H1 (cell line): ENCODE measurements at regions not wholly inside any gene's neighbourhood (a gene's known extent, or its start where the extent isn't known, plus 50 kb on each side); places are given as distances from the start of the nearest gene placed in this dataset.

ENCODE experiments used
- CTCF ChIA-PET: fragments of 300-600 bp; sonication (Branson Sonifier 250); formaldehyde crosslinking; loops from one replicate; lab custom pipeline; 2021; ENCODE audit not compliant: partially characterized antibody; lab: Charles Lee
- POLR2A ChIA-PET: fragments of 300-600 bp; sonication (Branson Sonifier 250); formaldehyde crosslinking; loops from one replicate; lab custom pipeline; 2021; ENCODE audit warnings: inconsistent platforms; ENCODE audit not compliant: partially characterized antibody; lab: Charles Lee
- DNase-seq, 2 experiments: peaks; one replicate each; pipeline versions ENCODE4 v3.0.0 to v3.0.0-alpha.2; 2010 to 2022; ENCODE audit warnings: low spot score in 2 of 2, low read depth in 1 of 2, mixed read lengths in 1 of 2
- FAIRE-seq: peaks from 2 replicates; lab custom pipeline; 2011; peaks lifted over from hg19 to GRCh38; lab: Jason Lieb, UNC
- H2AFZ ChIP-seq: 2 replicates; pipeline ENCODE4 v1.8.1; 2012; ENCODE audit warnings: low read length, inconsistent platforms
- H2AK5ac ChIP-seq: 2 replicates; pipeline ENCODE4 v1.6.1; 2013; ENCODE audit warnings: low read depth, low read length
- H2BK120ac ChIP-seq: replicated peaks from 2 replicates; pipeline ENCODE3; 2013; ENCODE audit warnings: low read depth, low read length, inconsistent platforms
- H2BK12ac ChIP-seq: 2 replicates; pipeline ENCODE4 v1.6.1; 2013; ENCODE audit warnings: low read depth, low read length
- H2BK15ac ChIP-seq: 2 replicates; pipeline ENCODE4 v1.6.1; 2013; ENCODE audit warnings: low read length
- H2BK20ac ChIP-seq: 2 replicates; pipeline ENCODE4 v1.6.1; 2013; ENCODE audit warnings: low read length
- H2BK5ac ChIP-seq: 2 replicates; pipeline ENCODE4 v1.6.1; 2013; ENCODE audit warnings: low read depth, low read length
- H3K14ac ChIP-seq: 2 replicates; pipeline ENCODE4 v1.6.1; 2013; ENCODE audit warnings: inconsistent platforms; ENCODE audit not compliant: insufficient read length
- H3K18ac ChIP-seq: 2 replicates; pipeline ENCODE4 v1.6.1; 2013; ENCODE audit warnings: low read length; ENCODE audit errors: extremely low read depth
- H3K23ac ChIP-seq: 2 replicates; pipeline ENCODE4 v1.6.1; 2013; ENCODE audit warnings: inconsistent platforms; ENCODE audit not compliant: insufficient read length
- H3K23me2 ChIP-seq: 2 replicates; pipeline ENCODE4 v1.6.1; 2013; ENCODE audit warnings: low read depth, low read length
- H3K27ac ChIP-seq: 2 replicates; pipeline ENCODE4 v1.6.1; 2011; ENCODE audit warnings: low read depth, low read length, inconsistent platforms
- H3K27me3 ChIP-seq, 4 experiments: replicated peaks in 1 of 4; 1 replicate in 1 of 4; 2 replicates in 3 of 4; pipeline versions ENCODE4 v1.6.1 to v1.8.1; 2011 to 2013; ENCODE audit warnings: low read length in 3 of 4, mild to moderate bottlenecking in 3 of 4, inconsistent platforms in 2 of 4, mixed read lengths in 2 of 4, moderate library complexity in 1 of 4; ENCODE audit not compliant: control insufficient read depth in 3 of 4, insufficient read depth in 3 of 4; ENCODE audit errors: extremely low read depth in 1 of 4
- H3K36me3 ChIP-seq, 4 experiments: 2 replicates each; pipeline versions ENCODE4 v1.6.1 to v1.8.1; 2011 to 2013; ENCODE audit warnings: mild to moderate bottlenecking in 4 of 4, low read length in 3 of 4, moderate library complexity in 2 of 4, control low read depth in 1 of 4, inconsistent platforms in 1 of 4; ENCODE audit not compliant: insufficient read depth in 4 of 4, control insufficient read depth in 2 of 4
- H3K4ac ChIP-seq: replicated peaks from 2 replicates; pipeline ENCODE3; 2013; ENCODE audit warnings: low read length, low read depth, mixed read lengths, inconsistent platforms; ENCODE audit not compliant: insufficient read length
- H3K4me1 ChIP-seq, 4 experiments: replicated peaks in 1 of 4; 1 replicate in 1 of 4; 2 replicates in 3 of 4; pipeline versions ENCODE4 v1.6.1 to v1.8.1; 2011 to 2013; ENCODE audit warnings: low read length in 3 of 4, inconsistent platforms in 2 of 4, mixed read lengths in 1 of 4; ENCODE audit not compliant: insufficient read depth in 4 of 4, control insufficient read depth in 3 of 4
- H3K4me2 ChIP-seq, 2 experiments: 2 replicates each; pipeline versions ENCODE4 v1.6.1 to v1.8.1; 2011 to 2013; ENCODE audit warnings: low read depth in 2 of 2, low read length in 2 of 2, control low read depth in 1 of 2, inconsistent platforms in 1 of 2, mild to moderate bottlenecking in 1 of 2; ENCODE audit not compliant: insufficient read depth in 1 of 2
- H3K4me3 ChIP-seq, 4 experiments: fragments of 200-600, 300-600 bp in 1 of 4; sonication (generic), shearing (Covaris generic), sonication (Bioruptor Twin) in 1 of 4; 2 replicates each; pipeline versions ENCODE4 v1.5.1 to v1.8.1; 2011 to 2016; ENCODE audit warnings: low read length in 4 of 4, low read depth in 3 of 4, control low read depth in 2 of 4, inconsistent platforms in 2 of 4, mild to moderate bottlenecking in 2 of 4, mixed read lengths in 1 of 4, moderate library complexity in 1 of 4; ENCODE audit not compliant: insufficient read depth in 2 of 4; ENCODE audit errors: extremely low read depth in 1 of 4
- H3K56ac ChIP-seq: replicated peaks from 2 replicates; pipeline ENCODE3; 2013; ENCODE audit warnings: low read depth, mild to moderate bottlenecking, mixed read lengths, low read length, inconsistent platforms; ENCODE audit not compliant: insufficient read length
- H3K79me1 ChIP-seq: 2 replicates; pipeline ENCODE4 v1.6.1; 2013; ENCODE audit warnings: low read depth, low read length, control low read depth
- H3K79me2 ChIP-seq, 2 experiments: 2 replicates each; pipeline versions ENCODE4 v1.6.1 to v1.8.1; 2012 to 2013; ENCODE audit warnings: low read length in 2 of 2, mild to moderate bottlenecking in 2 of 2, inconsistent platforms in 1 of 2; ENCODE audit not compliant: insufficient read depth in 2 of 2, control insufficient read depth in 1 of 2
- H3K9ac ChIP-seq, 4 experiments: replicated peaks in 1 of 4; 1 replicate in 1 of 4; 2 replicates in 3 of 4; pipeline versions ENCODE4 v1.6.1 to v1.8.1; 2011 to 2013; ENCODE audit warnings: low read depth in 3 of 4, low read length in 3 of 4, control low read depth in 2 of 4, mild to moderate bottlenecking in 2 of 4, moderate library complexity in 2 of 4, inconsistent platforms in 1 of 4; ENCODE audit errors: extremely low read depth in 1 of 4
- H3K9me3 ChIP-seq, 2 experiments: 2 replicates each; pipeline versions ENCODE4 v1.6.1 to v1.8.1; 2012 to 2013; ENCODE audit warnings: mild to moderate bottlenecking in 2 of 2, moderate library complexity in 2 of 2, control low read depth in 1 of 2, inconsistent platforms in 1 of 2, low read depth in 1 of 2, low read length in 1 of 2, mixed read lengths in 1 of 2; ENCODE audit not compliant: insufficient read depth in 2 of 2
- H4K20me1 ChIP-seq, 2 experiments: replicated peaks in 1 of 2; 2 replicates each; pipeline versions ENCODE3 to v1.8.1; 2011 to 2013; ENCODE audit warnings: inconsistent platforms in 2 of 2, low read length in 2 of 2, mild to moderate bottlenecking in 1 of 2; ENCODE audit not compliant: insufficient read depth in 2 of 2, control insufficient read depth in 1 of 2
- H4K5ac ChIP-seq: 2 replicates; pipeline ENCODE4 v1.6.1; 2013; ENCODE audit warnings: low read length, low read depth, mixed read lengths, inconsistent platforms; ENCODE audit not compliant: insufficient read length
- H4K8ac ChIP-seq: 2 replicates; pipeline ENCODE4 v1.8.0; 2013; ENCODE audit warnings: mild to moderate bottlenecking, moderate library complexity, low read length, inconsistent platforms; ENCODE audit not compliant: insufficient read depth; ENCODE audit errors: extremely low read depth
- H4K91ac ChIP-seq: replicated peaks from 2 replicates; pipeline ENCODE3; 2013; ENCODE audit warnings: low read length, mixed read lengths, inconsistent platforms; ENCODE audit not compliant: insufficient read length
- E2F6 ChIP-seq: IDR thresholded peaks from 2 replicates; pipeline ENCODE4 v1.6.1; 2012; ENCODE audit warnings: inconsistent platforms
- TEAD4 ChIP-seq: IDR thresholded peaks from 2 replicates; pipeline ENCODE4 v1.6.1; 2012; ENCODE audit warnings: low read depth, low read length, inconsistent platforms, mixed read lengths
- WGBS, 2 experiments: shearing (Covaris generic) in 1 of 2; methylation state at CpG; one replicate each; pipeline versions ENCODE4 v1.1.6 to v1.1.7; 2013 to 2015; ENCODE audit warnings: low lambda C conversion rate in 2 of 2, mixed read lengths in 2 of 2, inconsistent platforms in 1 of 2, low coverage in 1 of 2, missing lambda C conversion rate in 1 of 2; ENCODE audit not compliant: insufficient replicate concordance in 2 of 2, insufficient coverage in 1 of 2, insufficient read length in 1 of 2; ENCODE audit errors: extremely low coverage in 1 of 2, missing lambda C conversion rate in 1 of 2; 5-methylcytosine and 5-hydroxymethylcytosine counted together

- 0 out of 2 replicates have a peak overlapping the region, but pooled peaks have one; percentile 44 for H2BK20ac ChIP-seq
- H4K91ac ChIP-seq: no peak overlapping the region
- FAIRE-seq (peak; percentile 65), DNase-seq (peak in 1 of 2 experiments; percentile 49)
- peak overlapping the region; percentile 27; the same call in 1 of the 2 replicates for H2BK5ac ChIP-seq
- H3K18ac ChIP-seq: 0 out of 2 replicates have a peak overlapping the region, but pooled peaks have one; percentile 12
- H3K36me3 ChIP-seq: no peaks in the 10 kb centered on the region
- H2AK5ac ChIP-seq: no peak overlapping the region
- no peak for TF ChIP-seq E2F6
- TF ChIP-seq TEAD4: peak; percentile 58; the same call in 1 of the 2 replicates
- H4K8ac ChIP-seq: no peak overlapping the region
- peak overlapping the region in 1 of 2 experiments; percentile 25; a peak in 1 of 4 replicates for H3K4me2 ChIP-seq
- no peak overlapping the region for H2BK12ac ChIP-seq
- no peak overlapping the region for H3K4ac ChIP-seq
- peaks cover 0 to 18% (median 7%) of the 10 kb centered on the region in 4 experiments; a peak in 6 of 7 replicates for H3K4me1 ChIP-seq
- H3K27ac ChIP-seq: no peak overlapping the region
- H3K9ac ChIP-seq: no peak overlapping the region
- no peaks in the 10 kb centered on the region for H4K20me1 ChIP-seq
- H3K9me3 ChIP-seq: no peaks in the 10 kb centered on the region
- H2BK120ac ChIP-seq: no peak overlapping the region
- no peaks in the 10 kb centered on the region for H3K27me3 ChIP-seq
- H4K5ac ChIP-seq: no peak overlapping the region
- no peak overlapping the region for H3K4me3 ChIP-seq
- H3K79me2 ChIP-seq: no peaks in the 10 kb centered on the region
- H3K79me1 ChIP-seq: no peaks in the 10 kb centered on the region
- ChIA-PET POLR2A (no interaction called here), CTCF (interaction anchor here (1.1 to 1.9 kb wide), 4 partner anchors 10 to 79 kb away, joined by 3 to 6 read pairs (median 4); no protein-coding TSS in a partner anchor)
- no peak overlapping the region for H3K56ac ChIP-seq
- no peak overlapping the region for H3K14ac ChIP-seq
- no peak overlapping the region for H2AFZ ChIP-seq
- no peak overlapping the region for H3K23ac ChIP-seq
- no peak overlapping the region for H2BK15ac ChIP-seq
- H3K23me2 ChIP-seq: no peaks in the 10 kb centered on the region
- 74% methylated on average over 8 of the region's 8 CpGs; no CpG with 5 or more reads in 1 of the 2 experiments for WGBS, 2 experiments
Measured at GRCh38 chr22:34972191-34972897, 93.6 kb upstream of the ISX start.
